HCT116 (cell line): ENCODE measurements at regions not wholly inside any gene's neighbourhood (a gene's known extent, or its start where the extent isn't known, plus 50 kb on each side); places are given as distances from the start of the nearest gene placed in this dataset.

Experiments
- ATAC-seq: fragments of 200-7000 bp; cut with Tn5 transposase; 2 replicates; pipeline ENCODE4 v1.9.1; 2020; ENCODE audit warnings: mild to moderate bottlenecking, moderate library complexity
- BruUV-seq: library from RNA; stranded (reverse); fragments of 400-500 nt; replicated peaks from 2 replicates; lab custom pipeline; 2021; lab: Mats Ljungman, UMichigan
- CTCF ChIA-PET: fragments of 300-600 bp; sonication (Branson Sonifier 250); formaldehyde crosslinking; loops from one replicate; lab custom pipeline; 2021; ENCODE audit warnings: antibody characterized with exemption; lab: Charles Lee
- POLR2A ChIA-PET: fragments of 300-600, 350-600 bp; sonication (Branson Sonifier 250); formaldehyde crosslinking; loops from one replicate; lab custom pipeline; 2021; ENCODE audit warnings: antibody characterized with exemption; lab: Charles Lee
- RAD21 ChIA-PET, 2 experiments: fragments of 300-600 bp; sonication (Branson Sonifier 250); formaldehyde crosslinking; loops; one replicate each; lab custom pipeline; 2023; ENCODE audit warnings: low total read pairs in 2 of 2; ENCODE audit not compliant: uncharacterized antibody in 2 of 2, unreplicated experiment in 2 of 2, low non-redundant PET in 1 of 2; lab: Charles Lee
- DNase-seq: peaks from one replicate; pipeline ENCODE4 v3.0.0-alpha.2; 2010; ENCODE audit warnings: low read depth, low spot score
- H2AFZ ChIP-seq: fragments of 200-600 bp; shearing (Covaris generic), sonication (generic); 2 replicates; pipeline ENCODE4 v1.6.1; 2017; ENCODE audit warnings: low read depth, mixed run types, mixed read lengths, antibody characterized with exemption, low read length; ENCODE audit not compliant: poor library complexity, severe bottlenecking
- H3K27ac ChIP-seq: 2 replicates; pipeline ENCODE4 v1.5.1; 2012; ENCODE audit warnings: low read depth, low read length
- H3K27me3 ChIP-seq: fragments of 200-600 bp; sonication (generic); 2 replicates; pipeline ENCODE4 v1.6.1; 2016; ENCODE audit warnings: mixed run types, low read length, mixed read lengths; ENCODE audit not compliant: insufficient read depth
- H3K36me3 ChIP-seq, 2 experiments: fragments of 200-500 bp in 1 of 2; fragments of 200-600 bp in 1 of 2; sonication (Bioruptor generic) in 1 of 2; sonication (generic) in 1 of 2; 2 replicates each; pipeline versions ENCODE4 v1.5.1 to v1.6.1; 2014 to 2016; ENCODE audit warnings: low read length in 2 of 2, inconsistent platforms in 1 of 2, mixed read lengths in 1 of 2, mixed run types in 1 of 2; ENCODE audit not compliant: insufficient read depth in 2 of 2, control insufficient read depth in 1 of 2
- H3K4me1 ChIP-seq, 2 experiments: fragments of 200-600 bp in 1 of 2; sonication (generic) in 1 of 2; 2 replicates each; pipeline versions ENCODE4 v1.5.1 to v1.6.1; 2012 to 2017; ENCODE audit warnings: low read length in 2 of 2, inconsistent platforms in 1 of 2, mild to moderate bottlenecking in 1 of 2, mixed read lengths in 1 of 2, mixed run types in 1 of 2, moderate library complexity in 1 of 2; ENCODE audit not compliant: insufficient read depth in 2 of 2, control insufficient read depth in 1 of 2
- H3K4me2 ChIP-seq: fragments of 200-600 bp; sonication (generic); 2 replicates; pipeline ENCODE4 v1.6.1; 2017; ENCODE audit warnings: mixed run types, low read length, mixed read lengths
- H3K4me3 ChIP-seq, 2 experiments: fragments of 200-600 bp in 1 of 2; sonication (generic) in 1 of 2; replicated peaks in 1 of 2; 2 replicates each; pipeline ENCODE4 v1.5.1; 2011 to 2016; ENCODE audit warnings: low read length in 2 of 2, control low read depth in 1 of 2, low read depth in 1 of 2, mild to moderate bottlenecking in 1 of 2, mixed read lengths in 1 of 2, mixed run types in 1 of 2
- H3K79me2 ChIP-seq: fragments of 200-600 bp; sonication (generic); 2 replicates; pipeline ENCODE4 v1.6.1; 2017; ENCODE audit warnings: mild to moderate bottlenecking, mixed run types, low read length, moderate library complexity, mixed read lengths; ENCODE audit not compliant: insufficient read depth
- H3K9ac ChIP-seq: fragments of 200-600 bp; sonication (generic); 2 replicates; pipeline ENCODE4 v1.6.1; 2016; ENCODE audit warnings: low read length, mixed read lengths
- H3K9me2 ChIP-seq: fragments of 200-600 bp; sonication (generic), shearing (Covaris generic); 2 replicates; pipeline ENCODE4 v1.6.1; 2017; ENCODE audit warnings: mixed run types, mild to moderate bottlenecking, moderate library complexity; ENCODE audit not compliant: insufficient read depth
- H3K9me3 ChIP-seq, 2 experiments: fragments of 200-500 bp in 1 of 2; fragments of 200-600 bp in 1 of 2; sonication (Bioruptor generic) in 1 of 2; sonication (generic) in 1 of 2; 2 replicates each; pipeline ENCODE4 v1.6.1; 2014 to 2017; ENCODE audit warnings: low read length in 2 of 2, mixed read lengths in 2 of 2, inconsistent platforms in 1 of 2, low read depth in 1 of 2, mild to moderate bottlenecking in 1 of 2, mixed run types in 1 of 2, moderate library complexity in 1 of 2; ENCODE audit not compliant: control insufficient read depth in 1 of 2, insufficient read depth in 1 of 2
- H4K20me1 ChIP-seq: fragments of 200-600 bp; sonication (generic), shearing (Covaris generic); 2 replicates; pipeline ENCODE4 v1.6.1; 2017; ENCODE audit warnings: mixed run types, mild to moderate bottlenecking, moderate library complexity; ENCODE audit not compliant: insufficient read depth
- ATF3 ChIP-seq: IDR thresholded peaks from 2 replicates; pipeline ENCODE4 v1.6.1; 2012
- CEBPB ChIP-seq: IDR thresholded peaks from 2 replicates; pipeline ENCODE4 v1.6.1; 2012; ENCODE audit warnings: low read depth
- CTCF ChIP-seq, 3 experiments: fragments of 200-600 bp in 1 of 3; sonication (generic) in 1 of 3; IDR thresholded peaks in 2 of 3; conservative IDR thresholded peaks in 1 of 3; 2 replicates each; pipeline ENCODE4 v1.5.1; 2012 to 2017; ENCODE audit warnings: low read depth in 2 of 3, low read length in 2 of 3, antibody characterized with exemption in 1 of 3, borderline replicate concordance in 1 of 3, control low read depth in 1 of 3, mild to moderate bottlenecking in 1 of 3, mixed read lengths in 1 of 3, mixed run types in 1 of 3, moderate library complexity in 1 of 3; ENCODE audit not compliant: insufficient read depth in 1 of 3
- EGR1 ChIP-seq: IDR thresholded peaks from 2 replicates; pipeline ENCODE4 v1.6.1; 2012; ENCODE audit warnings: low read depth
- ELF1 ChIP-seq: IDR thresholded peaks from 2 replicates; pipeline ENCODE4 v1.6.1; 2012; ENCODE audit warnings: low read depth, borderline replicate concordance
- EZH2 ChIP-seq: fragments of 200-600 bp; sonication (generic); IDR thresholded peaks from 2 replicates; pipeline ENCODE4 v1.6.1; 2017; ENCODE audit warnings: antibody characterized with exemption, mixed run types
- EZH2phosphoT487 ChIP-seq: fragments of 200-600 bp; IDR thresholded peaks from 2 replicates; pipeline ENCODE4 v1.6.1; 2018; ENCODE audit warnings: antibody characterized with exemption, borderline replicate concordance
- FOSL1 ChIP-seq: IDR thresholded peaks from 2 replicates; pipeline ENCODE4 v1.6.1; 2012; ENCODE audit warnings: low read depth
- JUND ChIP-seq: IDR thresholded peaks from 2 replicates; pipeline ENCODE4 v1.6.1; 2012
- MAX ChIP-seq: IDR thresholded peaks from 2 replicates; pipeline ENCODE4 v1.6.1; 2012
- POLR2AphosphoS5 ChIP-seq: IDR thresholded peaks from 2 replicates; pipeline ENCODE4 v1.6.1; 2011; ENCODE audit warnings: mild to moderate bottlenecking, low read depth, low read length, moderate library complexity
- REST ChIP-seq: IDR thresholded peaks from 2 replicates; pipeline ENCODE4 v1.6.1; 2012; ENCODE audit warnings: low read depth
- TCF7L2 ChIP-seq: IDR thresholded peaks from 2 replicates; pipeline ENCODE4 v1.7.0; 2011; ENCODE audit warnings: borderline replicate concordance, inconsistent platforms; ENCODE audit not compliant: insufficient read depth, insufficient read length; ENCODE audit errors: extremely low read depth
- YY1 ChIP-seq: IDR thresholded peaks from 2 replicates; pipeline ENCODE4 v1.6.1; 2011; ENCODE audit warnings: low read length, low read depth, moderate library complexity, mild to moderate bottlenecking; ENCODE audit not compliant: insufficient replicate concordance; ENCODE audit errors: extremely low read depth
- ZBTB33 ChIP-seq: IDR thresholded peaks from 2 replicates; pipeline ENCODE4 v1.6.1; 2011; ENCODE audit warnings: mild to moderate bottlenecking, low read length, moderate library complexity; ENCODE audit not compliant: insufficient replicate concordance; ENCODE audit errors: extremely low read depth
- ZNF274 ChIP-seq: fragments of 200-500 bp; sonication (Bioruptor generic); IDR thresholded peaks from 2 replicates; pipeline ENCODE4 v1.6.1; 2014; ENCODE audit warnings: mild to moderate bottlenecking, low read depth, low read length, inconsistent platforms
- intact Hi-C: fragments of 100-400 bp; cut with micrococcal nuclease; formaldehyde crosslinking; loops from 2 replicates; pipeline ENCODE4 v1.10.0; 2022

DNA sequence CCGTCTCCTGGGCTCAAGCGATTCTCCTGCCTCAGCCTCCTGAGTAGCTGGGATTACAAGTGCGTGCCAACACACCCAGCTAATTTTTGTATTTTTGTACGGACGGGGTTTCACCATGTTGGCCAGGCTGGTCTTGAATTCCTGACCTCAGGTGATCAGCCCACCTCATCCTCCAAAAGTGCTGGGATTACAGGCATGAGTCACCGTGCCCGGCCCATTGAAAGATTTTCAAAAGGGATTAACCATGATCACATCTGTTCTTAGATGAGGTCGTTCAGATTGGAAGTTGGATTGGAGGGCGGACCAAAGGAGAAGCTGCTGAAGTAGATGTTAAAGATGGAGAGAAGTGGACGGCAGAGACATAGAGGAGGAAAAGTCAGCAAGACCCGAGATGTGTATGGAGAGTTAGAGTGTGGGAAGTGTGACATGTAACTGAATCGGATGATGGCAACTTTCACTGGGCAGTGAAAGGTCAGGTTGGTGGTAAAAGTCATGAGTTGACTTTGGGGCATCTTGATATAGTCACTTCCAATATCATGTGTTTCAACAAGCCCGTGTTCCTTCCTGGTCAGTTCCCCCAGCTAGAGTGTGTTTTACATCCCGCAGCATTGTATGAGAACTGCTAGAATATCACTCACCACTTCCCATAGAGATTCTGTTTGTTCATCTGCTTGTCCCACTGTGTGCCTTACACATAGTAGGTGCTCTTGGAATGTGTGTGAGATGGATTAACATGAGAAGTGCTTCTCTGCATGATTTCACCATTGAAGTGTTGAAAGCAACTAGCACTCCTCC, 54.4 kb upstream of the TINAGL1 start:
- TF ChIP-seq POLR2AphosphoS5 (no peak), CEBPB (no peak), CTCF (IDR thresholded peaks at IDR 0.05 in 2 of 3, conservative IDR thresholded peaks at IDR 0.05 in 1 of 3; ENCODE audit: borderline replicate concordance in 1 of 3, insufficient read depth in 1 of 3, low read depth in 2 of 3, low read length in 2 of 3) (no peak), FOSL1 (no peak), EZH2phosphoT487 (no peak), ZBTB33 (no peak), JUND (no peak), ZNF274 (no peak), ATF3 (no peak), YY1 (no peak), EZH2 (no peak), MAX (no peak), ELF1 (no peak), TCF7L2 (no peak), REST (no peak), EGR1 (no peak)
- 0 out of 2 replicates have a peak, but pooled peaks cover 2% of the 10 kb centered on the region for H3K9me2 ChIP-seq
- H3K27ac ChIP-seq = no peak overlapping the region
- intact Hi-C loops = no loop called here
- DNase-seq = no peak
- no peak overlapping the region for H3K4me2 ChIP-seq
- H3K4me3 ChIP-seq = no peak overlapping the region
- POLR2A ChIA-PET = no interaction called here
- no peaks in the 10 kb centered on the region for H3K27me3 ChIP-seq
- H4K20me1 ChIP-seq = no peaks in the 10 kb centered on the region
- RAD21 ChIA-PET = no interaction called here
- no peaks in the 10 kb centered on the region for H3K79me2 ChIP-seq
- no peak overlapping the region for H2AFZ ChIP-seq
- H3K4me1 ChIP-seq = peaks cover 5 to 30% of the 10 kb centered on the region in 2 experiments; a peak in 3 of 4 replicates
- no peaks in the 10 kb centered on the region for H3K9me3 ChIP-seq
- CTCF ChIA-PET = no interaction called here
- no TSS peak for BruUV-seq
- no peak overlapping the region for H3K9ac ChIP-seq
- no peak for ATAC-seq
- H3K36me3 ChIP-seq = no peaks in the 10 kb centered on the region
